ENCODE measurements at regions not wholly inside any gene's neighbourhood (a gene's known extent, or its start where the extent isn't known, plus 50 kb on each side); places are given as distances from the start of the nearest gene placed in this dataset.
"Not testable (repeated sequence)": the region's sequence is repeated elsewhere in the genome, so short reads cannot be mapped to it uniquely, and the experiment has no call there.

- no peak for DNase-seq (ENCODE audit: low read depth)
Measured at GRCh38 chr11:29163231-29163630, 853.6 kb downstream of the KCNA4 start.

- DNase-seq (ENCODE audit: low read depth) = no peak
Measured at GRCh38 chr11:29162491-29162890, 854.3 kb downstream of the KCNA4 start.

- no peak for DNase-seq (ENCODE audit: low read depth)
Measured at GRCh38 chr11:29161191-29161590, 855.6 kb downstream of the KCNA4 start.

- DNase-seq (ENCODE audit: low read depth) = no peak
Measured at GRCh38 chr11:29159552-29160465, 857.0 kb downstream of the KCNA4 start.

GRCh38 chr11:29153078-29153477 is 863.8 kb downstream of the KCNA4 start:
- no peak for DNase-seq (ENCODE audit: low read depth)

- DNase-seq (ENCODE audit: low read depth) = not testable (repeated sequence)
Measured at GRCh38 chr11:29142573-29142972, 874.3 kb downstream of the KCNA4 start.

GRCh38 chr11:29135504-29135903 is 881.3 kb downstream of the KCNA4 start:
- DNase-seq (ENCODE audit: low read depth) = no peak

- DNase-seq (ENCODE audit: low read depth) = no peak
Measured at GRCh38 chr11:29131055-29131454, 885.8 kb downstream of the KCNA4 start.

- DNase-seq (ENCODE audit: low read depth) = no peak
Measured at GRCh38 chr11:29129844-29130243, 887.0 kb downstream of the KCNA4 start.

- DNase-seq (ENCODE audit: low read depth) = no peak
Measured at GRCh38 chr11:29127461-29127860, 889.4 kb downstream of the KCNA4 start.

GRCh38 chr11:29125606-29126005 is 891.2 kb downstream of the KCNA4 start:
- DNase-seq (ENCODE audit: low read depth) = no peak

- no peak for DNase-seq (ENCODE audit: low read depth)
Measured at GRCh38 chr11:29124470-29124869, 892.4 kb downstream of the KCNA4 start.

GRCh38 chr11:29119707-29120618 is 896.9 kb downstream of the KCNA4 start:
- DNase-seq (ENCODE audit: low read depth) = no peak

- DNase-seq (ENCODE audit: low read depth) = no peak
Measured at GRCh38 chr11:29119116-29119515, 897.7 kb downstream of the KCNA4 start.

- DNase-seq (ENCODE audit: low read depth) = no peak
Measured at GRCh38 chr11:29100967-29101366, 915.9 kb downstream of the KCNA4 start.

GRCh38 chr11:29095821-29096220 is 921.0 kb downstream of the KCNA4 start:
- DNase-seq (ENCODE audit: low read depth) = no peak

GRCh38 chr11:29093416-29094120 is 923.3 kb downstream of the KCNA4 start:
- DNase-seq (ENCODE audit: low read depth) = no peak

- DNase-seq (ENCODE audit: low read depth) = no peak
Measured at GRCh38 chr11:29087200-29087812, 929.5 kb downstream of the KCNA4 start.

GRCh38 chr11:29075726-29076125 is 941.1 kb downstream of the KCNA4 start:
- DNase-seq (ENCODE audit: low read depth) = no peak

GRCh38 chr11:29063630-29064361 is 953.0 kb downstream of the KCNA4 start:
- no peak for DNase-seq (ENCODE audit: low read depth)

GRCh38 chr11:29061452-29061851 is 953.3 kb downstream of the METTL15 start:
- no peak for DNase-seq (ENCODE audit: low read depth)
